HT-29 (cell line): ENCODE measurements at regions not wholly inside any gene's neighbourhood (a gene's known extent, or its start where the extent isn't known, plus 50 kb on each side); places are given as distances from the start of the nearest gene placed in this dataset.

Experiments used
- DNase-seq: peaks from one replicate; pipeline ENCODE4 v3.0.0-alpha.2; 2015; ENCODE audit warnings: low spot score

- no peak for DNase-seq
Measured at GRCh38 chr2:239674981-239675825, 274.4 kb upstream of the HDAC4 start.

- DNase-seq: no peak
Measured at GRCh38 chr2:239674101-239674980, 273.5 kb upstream of the HDAC4 start.

- no peak for DNase-seq
Measured at GRCh38 chr2:239673641-239674040, 272.8 kb upstream of the HDAC4 start.

- no peak for DNase-seq
Measured at GRCh38 chr2:239671916-239672849, 271.4 kb upstream of the HDAC4 start.

GRCh38 chr2:239671471-239671870 is 270.7 kb upstream of the HDAC4 start:
- no peak for DNase-seq

- DNase-seq: no peak
Measured at GRCh38 chr2:239670463-239671120, 269.8 kb upstream of the HDAC4 start.

- DNase-seq: no peak
Measured at GRCh38 chr2:239669899-239670460, 269.2 kb upstream of the HDAC4 start.

- DNase-seq: no peak
Measured at GRCh38 chr2:239669181-239669898, 268.5 kb upstream of the HDAC4 start.

GRCh38 chr2:239668651-239669050 is 267.8 kb upstream of the HDAC4 start:
- no peak for DNase-seq

GRCh38 chr2:239668042-239668441 is 267.2 kb upstream of the HDAC4 start:
- DNase-seq: no peak

GRCh38 chr2:239667431-239667985 is 266.7 kb upstream of the HDAC4 start:
- no peak for DNase-seq

- DNase-seq: no peak
Measured at GRCh38 chr2:239666855-239667376, 266.1 kb upstream of the HDAC4 start.

GRCh38 chr2:239666053-239666854 is 265.4 kb upstream of the HDAC4 start:
- DNase-seq: no peak

GRCh38 chr2:239664216-239664810 is 263.5 kb upstream of the HDAC4 start:
- no peak for DNase-seq

GRCh38 chr2:239663364-239663924 is 262.6 kb upstream of the HDAC4 start:
- DNase-seq: no peak

- no peak for DNase-seq
Measured at GRCh38 chr2:239662413-239663120, 261.7 kb upstream of the HDAC4 start.
